Stimulated activated CD8-positive, alpha-beta memory T cell treated with anti-CD3 and anti-CD28 coated beads, Interleukin-15, amount 100 ng/mL, for 4 hours (primary cell): ENCODE measurements at regions not wholly inside any gene's neighbourhood (a gene's known extent, or its start where the extent isn't known, plus 50 kb on each side); places are given as distances from the start of the nearest gene placed in this dataset.

Experiments
- DNase-seq, 2 donors: peaks; one replicate each; pipeline ENCODE4 v3.0.0-alpha.2; 2020; ENCODE audit warnings: low read depth in 2 of 2

DNA sequence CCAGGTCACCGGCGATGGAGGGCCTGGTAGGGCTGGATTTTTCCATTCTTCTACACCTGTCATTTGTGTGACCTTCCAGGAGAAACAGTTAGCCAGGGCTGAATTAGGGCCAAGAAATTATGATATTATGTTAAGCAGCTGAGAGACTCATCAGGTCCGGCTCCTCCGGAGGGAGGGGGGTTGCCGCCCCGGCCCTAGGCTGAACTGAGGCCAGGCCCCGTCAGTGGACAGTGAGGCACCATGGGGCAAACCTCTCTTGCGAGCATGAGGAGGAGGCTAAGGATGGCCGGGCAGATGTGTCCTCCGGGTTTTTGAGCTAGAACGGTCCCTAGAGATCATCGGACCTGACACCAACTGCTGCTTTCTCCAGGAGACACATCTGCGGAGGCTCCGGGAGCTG, 150.1 kb downstream of the SOX11 start:
- DNase-seq = no peak

DNA sequence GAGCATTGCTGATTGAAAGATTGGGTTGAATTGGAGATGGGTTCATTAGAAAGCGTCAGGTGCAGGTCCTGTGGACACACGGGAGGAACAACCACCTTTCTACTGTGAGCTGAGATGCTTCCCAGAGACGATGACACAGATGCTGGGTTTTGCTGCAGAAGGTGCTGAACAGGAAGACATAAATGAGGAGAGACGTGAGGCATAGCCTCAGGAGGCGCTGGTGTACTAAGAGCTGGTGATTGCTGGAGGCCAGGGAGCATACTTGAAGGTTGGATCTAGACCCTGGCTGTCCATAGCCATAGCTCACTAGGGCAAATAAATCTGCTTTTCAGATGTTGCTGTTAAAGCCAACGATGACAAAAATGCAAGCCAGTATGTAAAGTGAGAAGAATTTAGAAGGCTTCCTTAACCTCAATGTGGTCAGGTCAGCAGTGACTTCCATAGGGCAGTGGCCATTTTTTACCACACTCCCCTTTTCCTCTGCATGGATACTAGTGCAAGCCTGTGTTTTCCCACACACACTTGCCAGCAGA, 153.7 kb downstream of the SOX11 start:
- no peak for DNase-seq

DNA sequence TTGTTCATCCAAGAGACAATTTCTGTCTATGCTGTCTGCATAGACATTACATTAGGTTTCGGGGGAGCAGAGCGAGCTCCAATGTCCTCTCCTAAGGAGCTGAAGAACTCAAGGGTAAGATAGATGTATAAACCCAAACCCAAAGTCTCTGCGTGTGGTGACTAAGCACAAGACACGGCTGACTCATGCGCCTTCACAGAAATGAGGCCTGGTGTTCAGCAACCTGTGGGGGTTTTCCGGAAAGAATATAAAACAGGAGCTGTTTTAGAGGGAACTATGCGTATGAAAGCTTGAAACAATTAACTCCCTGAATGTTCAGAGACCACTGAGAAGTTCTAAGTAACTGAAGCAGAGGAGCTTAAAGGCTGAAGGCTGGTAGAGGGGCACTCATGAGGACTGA, 154.7 kb downstream of the SOX11 start:
- no peak for DNase-seq

DNA sequence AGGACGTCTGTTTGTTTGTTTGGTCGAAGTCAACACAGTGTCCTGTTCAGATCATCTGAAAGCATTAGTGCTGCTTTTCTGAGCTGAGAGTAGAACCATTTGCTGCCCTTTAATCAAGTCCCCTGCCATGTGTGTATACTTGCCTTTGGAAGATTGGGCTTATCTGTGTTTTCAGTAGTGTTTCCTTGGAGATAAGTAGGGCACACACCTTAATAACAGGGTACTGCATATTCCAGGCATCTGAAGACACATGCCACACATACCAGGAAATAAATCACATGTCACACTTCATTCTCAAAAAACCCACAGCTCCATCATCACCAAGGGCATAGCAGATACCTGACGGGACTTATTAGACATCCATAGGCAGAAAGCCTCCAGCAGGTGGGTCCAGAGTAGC, 157.4 kb downstream of the SOX11 start:
- DNase-seq = no peak

DNA sequence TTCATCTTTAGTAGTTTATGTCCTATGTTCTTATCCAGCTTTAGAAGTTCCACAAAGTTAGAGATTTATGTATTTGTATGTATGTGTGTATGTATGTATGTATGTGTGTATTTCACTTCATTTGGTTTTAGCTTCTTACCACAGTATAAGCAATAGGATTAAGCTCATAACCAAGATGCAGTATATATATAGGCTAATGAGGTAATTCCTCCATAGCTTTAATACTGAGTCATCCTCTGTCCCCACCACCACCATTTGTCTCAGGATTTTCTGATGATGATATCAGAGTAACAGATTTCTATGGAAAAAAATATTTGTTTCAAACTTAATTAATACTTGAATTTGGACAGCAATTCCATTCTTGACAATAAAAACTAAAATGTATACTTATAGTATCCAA, 159.2 kb downstream of the SOX11 start:
- no peak for DNase-seq

DNA sequence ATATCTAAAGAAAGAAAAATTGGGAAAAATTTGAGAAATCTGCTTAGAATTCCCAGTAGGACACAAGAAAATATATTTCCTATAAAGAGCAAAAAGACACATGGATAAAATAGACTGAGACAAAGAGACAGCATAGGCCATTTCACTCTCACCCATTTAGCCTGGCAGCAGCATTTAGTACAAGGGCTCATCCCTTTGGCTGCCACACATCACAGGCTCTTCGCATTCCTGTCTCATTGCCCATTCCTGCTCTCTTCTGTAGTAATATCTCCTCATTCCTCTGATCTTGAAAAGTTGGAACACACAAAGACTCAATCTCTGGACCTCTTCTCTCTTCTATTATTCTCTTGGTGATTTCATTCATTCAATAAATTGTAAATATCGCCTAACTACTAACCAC, 162.6 kb downstream of the SOX11 start:
- DNase-seq = no peak

DNA sequence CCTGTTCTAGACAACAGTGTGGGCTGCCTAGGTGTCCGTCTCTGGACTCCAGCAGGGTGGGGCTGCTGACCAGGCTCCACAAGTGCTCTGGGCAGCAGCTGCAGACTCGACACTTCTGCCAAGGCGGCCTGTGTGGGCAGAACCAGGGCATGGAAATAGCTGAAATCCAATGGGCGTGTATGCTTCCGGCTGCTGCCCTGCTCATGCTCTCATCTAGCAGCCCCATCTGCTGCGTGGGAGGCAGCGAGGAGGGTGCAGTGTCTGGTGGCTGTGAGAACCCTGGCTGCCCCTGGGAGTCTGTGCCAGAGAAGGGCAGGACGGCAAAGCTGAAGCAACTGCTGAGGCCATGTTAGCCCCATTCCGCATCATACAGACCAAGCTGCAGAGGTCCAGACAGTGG, 174.9 kb downstream of the SOX11 start:
- DNase-seq = no peak

DNA sequence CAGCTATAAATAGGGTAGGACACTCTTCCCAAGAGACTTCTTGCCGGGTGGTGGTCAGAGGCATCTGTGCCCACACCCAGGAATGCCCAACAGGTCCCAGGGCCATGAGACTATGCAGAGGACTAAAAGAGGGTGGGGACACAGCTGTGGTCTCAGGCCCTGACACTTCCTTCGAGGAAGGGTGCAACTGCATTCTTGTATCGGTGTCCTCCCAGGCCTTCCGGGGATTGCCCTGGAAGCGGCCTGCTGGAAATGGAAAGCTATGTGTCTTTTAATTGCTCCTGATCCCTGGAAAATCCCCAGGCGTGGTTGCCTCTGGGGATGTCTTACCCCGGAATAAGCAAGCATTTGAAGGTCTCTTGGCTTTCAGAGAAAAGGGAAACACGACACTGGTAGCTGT, 176.7 kb downstream of the SOX11 start:
- no peak for DNase-seq

DNA sequence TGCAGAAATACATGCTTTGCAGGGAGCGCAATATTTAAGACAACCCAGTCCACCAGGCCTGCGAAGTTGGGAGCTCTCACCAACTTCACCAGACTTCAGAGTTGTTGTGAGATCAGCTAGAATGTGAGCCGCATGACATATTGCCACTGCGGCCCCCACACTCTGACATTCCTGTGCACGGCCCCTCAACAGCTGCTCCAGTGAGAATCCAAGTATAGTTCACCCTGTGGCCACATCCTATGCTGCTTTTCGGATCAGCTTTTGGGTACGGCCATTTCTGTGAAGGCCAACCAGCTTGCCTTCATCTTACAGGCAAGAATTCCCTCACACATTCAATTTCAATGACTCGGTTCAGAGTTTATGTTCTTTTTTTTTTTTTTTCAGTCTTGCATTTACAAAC, 177.8 kb downstream of the SOX11 start:
- no peak for DNase-seq

DNA sequence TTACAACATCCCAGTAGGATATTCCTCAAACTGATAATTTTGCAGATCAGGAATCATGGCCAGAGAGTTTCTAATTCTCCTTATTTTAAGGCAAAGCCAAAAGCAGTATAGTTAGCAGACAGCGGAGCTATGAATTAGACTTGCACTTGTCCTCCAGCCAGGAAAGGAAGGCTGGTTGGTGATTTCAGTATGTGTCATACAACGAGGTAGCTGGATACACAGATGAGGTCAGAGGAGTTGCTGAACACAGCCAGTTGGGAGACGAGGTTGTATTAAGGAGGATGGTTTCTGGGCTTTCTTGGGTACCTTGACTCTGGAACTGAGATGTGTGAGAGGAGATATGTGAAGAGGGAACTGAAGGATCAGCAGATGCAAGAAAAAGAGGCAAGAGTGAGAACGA, 185.2 kb downstream of the SOX11 start:
- DNase-seq = no peak

DNA sequence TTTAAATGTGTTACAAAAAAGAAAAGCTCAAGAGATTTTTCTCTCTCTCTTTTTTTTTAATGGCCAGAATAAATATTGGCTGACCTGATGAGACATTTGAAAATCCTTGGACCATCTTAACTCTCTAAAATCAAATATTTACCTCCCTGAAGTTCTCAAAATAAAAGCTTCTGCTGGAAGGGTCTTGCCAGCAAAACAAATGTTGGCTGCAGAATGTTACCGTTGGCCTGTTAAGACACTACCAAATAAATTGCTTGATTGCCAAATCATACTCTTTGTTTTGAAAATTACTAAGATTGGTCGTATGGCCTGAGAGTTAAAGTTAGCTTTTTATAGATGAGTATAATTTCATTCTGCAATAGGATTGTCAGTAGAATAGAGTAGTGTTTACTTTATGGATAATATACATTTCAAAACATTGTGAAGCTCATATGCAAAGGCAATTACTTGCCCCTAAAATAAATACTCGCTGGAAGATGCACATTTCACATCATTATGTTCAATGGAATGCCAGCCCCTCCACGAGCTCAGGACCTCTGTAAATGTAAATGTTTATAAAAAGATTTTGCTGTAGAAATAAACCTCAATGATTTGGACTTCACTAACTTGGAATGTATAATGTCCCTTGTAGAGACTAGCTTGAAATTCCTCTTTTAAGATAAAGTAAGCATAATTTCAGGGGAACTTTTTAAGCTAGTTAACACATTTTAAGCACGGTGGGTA, 193.4 kb downstream of the SOX11 start:
- no peak for DNase-seq

DNA sequence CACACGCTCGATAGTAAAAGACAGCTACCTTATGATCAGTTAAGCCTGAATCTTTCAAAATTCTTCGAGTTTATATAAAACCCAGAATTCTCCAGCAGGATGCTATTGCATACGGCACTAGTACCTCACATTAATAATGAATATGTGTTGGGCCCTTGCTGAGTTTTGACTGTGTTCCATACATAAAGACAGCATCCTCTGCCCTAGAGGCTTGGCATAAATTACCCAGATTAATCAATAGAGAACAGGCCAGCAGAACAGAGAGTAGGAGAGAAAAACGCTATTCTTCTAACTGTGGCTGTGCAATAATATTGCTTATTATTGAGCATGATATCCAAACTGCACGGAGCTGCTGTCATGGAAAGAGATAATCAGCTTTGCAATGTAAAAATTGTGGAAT, 194.3 kb downstream of the SOX11 start:
- DNase-seq = no peak

DNA sequence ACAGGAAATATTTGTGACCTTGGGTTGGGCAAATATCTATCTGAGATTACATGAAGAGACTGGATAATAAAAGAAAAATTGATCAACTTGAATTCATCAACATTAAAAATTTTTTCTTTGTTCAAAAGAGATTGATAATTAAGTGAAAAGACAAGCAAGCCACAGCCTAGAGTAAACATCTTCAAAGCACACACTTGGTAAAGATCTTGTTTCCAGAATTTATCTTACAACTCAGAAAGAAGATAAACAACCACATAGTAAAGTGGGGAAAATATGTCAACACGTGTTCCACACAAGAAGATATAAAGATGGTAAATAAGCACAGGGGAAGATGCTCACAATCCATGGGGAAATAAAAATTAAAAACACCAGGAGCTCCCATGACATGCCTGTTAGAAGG, 195.9 kb downstream of the SOX11 start:
- no peak for DNase-seq

DNA sequence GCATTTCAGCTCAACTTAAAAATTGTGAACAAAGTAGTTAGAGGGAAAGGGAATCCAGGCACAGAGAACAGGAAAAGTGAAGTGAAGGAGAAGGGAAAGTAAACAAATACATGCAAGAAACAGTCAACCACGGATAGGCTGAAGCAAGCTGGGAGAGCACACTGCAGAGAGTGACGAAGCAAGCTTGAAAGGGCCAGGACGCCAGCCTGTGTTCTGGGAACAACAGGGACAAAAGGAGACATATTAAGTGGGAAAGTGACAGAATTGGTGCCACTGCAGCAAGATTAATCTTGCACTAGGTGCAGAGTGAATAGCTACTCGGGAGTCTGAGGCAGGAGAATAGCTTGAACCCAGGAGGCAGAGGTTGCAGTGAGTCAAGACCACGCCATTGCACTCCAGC, 197.3 kb downstream of the SOX11 start:
- no peak for DNase-seq

DNA sequence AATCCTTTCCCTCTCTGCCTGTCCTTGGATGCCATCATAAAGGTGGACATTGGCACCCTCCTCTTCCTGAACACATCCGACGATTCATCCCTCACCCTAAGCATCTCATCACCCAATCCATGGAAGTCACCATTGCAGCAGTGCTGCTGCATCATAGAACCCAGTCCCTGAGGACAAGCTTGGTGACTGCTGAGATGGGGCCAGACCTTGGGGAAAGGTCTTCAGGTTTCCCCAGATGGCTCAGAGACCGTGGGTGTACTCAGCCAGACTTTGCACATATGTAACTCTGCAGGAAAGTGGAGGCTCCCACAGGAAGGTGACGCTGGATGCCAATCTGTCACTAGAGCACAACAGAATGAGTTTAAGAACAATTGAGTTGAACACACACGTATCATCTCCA, 202.2 kb downstream of the SOX11 start:
- DNase-seq = no peak

DNA sequence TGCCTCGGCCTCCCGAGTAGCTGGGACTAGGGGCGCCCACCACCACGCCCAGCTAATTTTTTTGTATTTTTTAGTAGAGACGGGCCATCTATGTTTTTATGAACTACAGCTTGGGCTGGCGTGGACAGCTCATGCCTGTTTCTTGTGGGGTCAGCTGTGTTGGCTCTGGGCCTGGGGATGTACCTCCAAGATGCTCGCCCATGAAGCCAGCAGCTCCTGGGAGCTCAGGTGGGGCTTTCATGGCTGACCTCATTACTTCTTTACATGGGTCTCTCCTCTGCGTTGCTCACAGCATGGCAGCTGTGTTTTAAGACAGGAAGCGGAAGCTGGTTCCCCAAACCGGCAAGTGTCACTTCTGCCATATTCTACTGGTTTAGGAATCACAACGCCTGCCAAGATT, 203.1 kb downstream of the SOX11 start:
- no peak for DNase-seq

DNA sequence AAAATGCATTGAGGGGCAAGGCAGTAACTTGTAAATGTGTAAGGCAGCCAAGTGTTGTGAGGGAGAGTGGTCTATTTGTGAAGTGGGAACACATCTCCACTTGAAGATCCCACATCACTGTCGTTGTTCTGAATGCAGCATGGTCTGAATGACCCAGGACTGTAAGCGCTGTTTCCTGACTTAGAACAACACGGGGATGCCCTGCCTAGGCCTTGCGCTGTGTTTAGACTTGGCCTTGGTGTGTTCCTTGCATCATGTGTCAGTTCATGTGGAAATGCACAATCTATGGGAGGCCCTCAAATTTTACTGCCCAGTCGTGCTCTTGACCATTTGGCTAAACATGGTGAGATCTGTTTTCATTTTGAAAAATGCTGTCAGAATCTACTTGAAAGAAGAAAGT, 205.1 kb downstream of the SOX11 start:
- no peak for DNase-seq

DNA sequence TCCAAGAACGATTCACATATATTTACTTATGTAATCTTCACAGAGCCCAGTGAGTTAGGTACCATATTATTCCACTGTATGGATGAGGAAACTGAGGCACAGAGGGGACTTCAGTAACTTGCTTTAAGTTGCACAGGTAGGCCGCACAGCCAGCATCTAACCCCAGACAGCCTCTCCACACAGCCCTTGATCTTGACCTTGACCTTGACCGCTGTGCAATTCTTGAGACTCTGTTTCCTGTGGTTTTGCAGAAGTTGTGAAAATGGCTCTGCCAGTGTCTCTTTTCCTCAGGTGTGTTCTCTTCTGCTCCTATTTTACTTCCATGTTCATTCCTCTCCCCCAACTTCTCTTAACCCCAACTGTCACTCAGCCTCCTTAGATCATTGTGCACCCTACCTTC, 206.5 kb downstream of the SOX11 start:
- DNase-seq = no peak

DNA sequence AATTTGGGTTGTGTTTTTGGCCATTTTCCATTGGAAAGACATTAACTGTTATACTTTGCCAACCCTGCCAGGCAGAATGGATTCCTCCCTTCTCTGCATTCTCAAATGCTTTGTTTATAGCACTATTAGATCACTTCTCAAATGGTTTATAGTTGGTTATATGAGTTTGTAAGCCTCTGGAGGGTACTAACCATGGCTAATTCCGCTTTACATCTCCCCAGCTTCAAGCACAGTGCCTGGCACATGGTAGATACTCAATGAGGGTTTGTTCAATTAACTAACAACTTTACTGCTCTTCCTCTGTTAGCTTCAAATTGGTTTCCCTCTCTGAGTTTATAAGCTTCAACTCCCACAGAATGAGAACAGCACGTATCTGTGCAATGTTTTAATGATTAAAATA, 213.5 kb downstream of the SOX11 start:
- no peak for DNase-seq

DNA sequence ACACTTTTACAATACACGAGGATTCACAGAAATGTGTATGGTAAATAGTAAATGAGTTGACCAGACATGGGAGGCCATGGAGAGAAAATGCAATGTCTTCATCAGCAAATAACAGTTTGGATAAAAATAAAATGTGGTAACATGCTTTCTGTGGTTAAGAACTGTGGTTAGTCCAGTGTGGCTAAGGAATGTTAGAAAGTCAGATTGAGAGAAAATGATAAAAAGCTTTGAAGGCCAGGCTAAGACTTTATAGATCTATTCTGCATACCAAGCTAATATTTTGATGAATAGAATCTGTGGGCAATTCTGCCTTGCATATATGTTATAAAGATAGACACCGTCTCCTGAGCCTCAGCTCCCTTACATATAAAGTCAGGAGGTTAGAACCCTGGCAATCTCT, 215.9 kb downstream of the SOX11 start:
- DNase-seq = no peak

DNA sequence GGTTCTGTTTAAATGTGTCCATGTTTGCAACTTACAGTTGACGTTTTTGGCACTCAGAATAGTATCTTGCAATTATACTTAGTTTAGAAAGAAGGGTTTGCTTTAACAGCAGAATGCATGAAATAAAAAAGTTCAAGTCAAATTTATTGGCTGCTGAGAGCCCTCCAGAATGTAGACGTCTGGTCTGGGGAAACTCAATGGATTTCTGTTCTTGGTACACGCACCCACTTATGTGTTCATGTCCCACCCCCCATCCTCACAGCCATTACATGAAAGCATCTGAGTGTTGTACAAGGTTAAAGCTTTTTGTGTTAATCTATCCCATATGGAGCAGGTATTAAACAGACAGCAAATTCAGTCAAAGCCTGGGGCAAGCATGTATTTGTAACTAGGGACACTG, 219.5 kb downstream of the SOX11 start:
- DNase-seq = no peak

DNA sequence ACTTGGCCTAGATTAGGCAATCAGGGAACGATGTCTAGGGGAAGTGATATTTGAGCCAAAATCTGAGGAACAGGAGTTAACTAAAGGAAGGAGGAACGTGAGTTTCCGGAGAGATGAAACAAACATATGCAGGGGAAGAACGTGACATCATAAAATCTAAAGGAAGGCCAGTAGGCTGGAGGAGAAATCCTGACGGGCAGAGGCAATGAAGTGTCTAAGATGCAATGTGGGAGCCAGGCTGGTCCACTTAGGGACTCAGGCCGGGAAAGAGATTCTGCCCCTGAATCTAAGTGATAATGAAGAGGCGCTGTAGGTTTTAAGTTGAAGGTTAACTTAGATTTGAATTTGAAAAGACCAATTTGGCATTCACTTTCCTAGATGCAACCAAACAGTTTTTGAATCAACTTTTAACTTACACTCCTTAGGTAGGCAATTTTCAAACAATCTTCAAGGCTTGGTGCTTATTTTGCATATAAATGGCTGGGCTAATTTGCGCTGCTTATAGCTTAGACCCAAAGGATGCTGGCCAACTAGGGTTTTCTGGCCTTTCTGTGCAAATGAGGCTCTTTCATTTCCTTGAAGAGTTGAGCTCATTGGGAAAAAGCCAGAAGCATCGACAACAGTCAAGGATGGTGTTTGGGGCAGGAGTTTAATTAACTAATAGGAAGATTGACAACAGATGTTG, 221.7 kb downstream of the SOX11 start:
- no peak for DNase-seq

DNA sequence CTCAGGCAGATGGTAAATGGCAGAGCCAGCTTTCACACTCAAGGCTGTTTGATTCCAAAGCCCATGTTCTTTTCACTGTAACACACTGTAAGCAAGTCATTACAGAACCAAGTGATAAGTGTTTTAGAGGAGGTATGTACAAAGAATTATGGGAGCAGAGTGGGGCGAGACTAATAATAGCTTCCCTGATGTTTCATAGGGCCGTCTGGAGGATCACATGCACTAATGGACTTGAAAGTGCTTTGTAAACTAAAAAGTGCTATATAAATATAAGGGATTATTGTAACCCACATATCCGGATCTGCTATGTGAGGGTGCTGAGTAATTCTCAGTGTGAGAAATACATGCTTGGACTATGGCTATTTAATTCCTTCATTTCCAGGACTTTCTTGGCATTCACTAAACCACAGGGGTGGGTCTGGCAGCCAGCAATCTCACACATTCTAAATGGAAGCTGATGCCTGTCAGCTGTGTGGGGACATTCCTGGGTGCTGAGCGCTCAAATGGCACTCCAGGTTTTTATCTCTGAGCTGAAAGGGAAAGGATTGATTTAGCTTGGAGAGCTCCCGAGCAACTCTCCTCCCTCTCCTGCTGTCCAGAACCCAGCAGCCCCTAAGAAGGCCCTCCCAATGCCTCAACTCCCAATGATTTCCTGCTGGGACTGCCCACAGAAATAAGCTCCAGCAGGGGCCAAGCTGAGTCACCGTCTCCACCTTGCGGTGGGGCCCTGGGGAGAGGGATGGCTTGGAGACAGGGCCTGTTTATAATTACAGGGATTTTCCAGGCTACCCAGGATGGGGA, 222.8 kb downstream of the SOX11 start:
- no peak for DNase-seq
